Nephron progenitor cell (in vitro differentiated cells): ENCODE measurements at regions not wholly inside any gene's neighbourhood (a gene's known extent, or its start where the extent isn't known, plus 50 kb on each side); places are given as distances from the start of the nearest gene placed in this dataset.
"Not testable (repeated sequence)": the region's sequence is repeated elsewhere in the genome, so short reads cannot be mapped to it uniquely, and the experiment has no call there.

Source experiments
- DNase-seq: peaks from one replicate; pipeline ENCODE4 v3.0.0; 2021
- H3K27ac Mint-ChIP-seq: 2 replicates; pipeline ENCODE4 v1.8.0; 2021; ENCODE audit warnings: mild to moderate bottlenecking, moderate library complexity, mixed read lengths
- H3K27me3 Mint-ChIP-seq: 2 replicates; pipeline ENCODE4 v1.8.0; 2021; ENCODE audit warnings: mild to moderate bottlenecking, low read depth, mixed read lengths; ENCODE audit not compliant: poor library complexity
- H3K36me3 Mint-ChIP-seq: 2 replicates; pipeline ENCODE4 v1.8.0; 2021; ENCODE audit warnings: low read depth, mixed read lengths
- H3K4me1 Mint-ChIP-seq: 2 replicates; pipeline ENCODE4 v1.8.0; 2021; ENCODE audit warnings: mixed read lengths
- H3K4me3 Mint-ChIP-seq: 2 replicates; pipeline ENCODE4 v1.8.0; 2021; ENCODE audit warnings: mild to moderate bottlenecking, moderate library complexity, mixed read lengths
- H3K9me3 Mint-ChIP-seq: 2 replicates; pipeline ENCODE4 v1.8.0; 2021; ENCODE audit warnings: mild to moderate bottlenecking, moderate library complexity, mixed read lengths
- TF ChIP-seq, protein P1 (sequence below): fragments of 200-600 bp; sonication (generic); IDR thresholded peaks from 2 replicates; pipeline ENCODE4 v1.5.0; 2021; ENCODE audit warnings: antibody characterized with exemption

GRCh38 chr16:55991843-55992242 lies 116.7 kb upstream of the CES5A start:
- no peaks in the 10 kb centered on the region for H3K36me3 Mint-ChIP-seq
- DNase-seq = no peak
- peaks cover 4% of the 10 kb centered on the region for H3K27me3 Mint-ChIP-seq
- H3K4me3 Mint-ChIP-seq = no peak overlapping the region
- H3K9me3 Mint-ChIP-seq = peaks cover 20% of the 10 kb centered on the region
- H3K4me1 Mint-ChIP-seq = no peaks in the 10 kb centered on the region
- TF ChIP-seq, protein P1, sequence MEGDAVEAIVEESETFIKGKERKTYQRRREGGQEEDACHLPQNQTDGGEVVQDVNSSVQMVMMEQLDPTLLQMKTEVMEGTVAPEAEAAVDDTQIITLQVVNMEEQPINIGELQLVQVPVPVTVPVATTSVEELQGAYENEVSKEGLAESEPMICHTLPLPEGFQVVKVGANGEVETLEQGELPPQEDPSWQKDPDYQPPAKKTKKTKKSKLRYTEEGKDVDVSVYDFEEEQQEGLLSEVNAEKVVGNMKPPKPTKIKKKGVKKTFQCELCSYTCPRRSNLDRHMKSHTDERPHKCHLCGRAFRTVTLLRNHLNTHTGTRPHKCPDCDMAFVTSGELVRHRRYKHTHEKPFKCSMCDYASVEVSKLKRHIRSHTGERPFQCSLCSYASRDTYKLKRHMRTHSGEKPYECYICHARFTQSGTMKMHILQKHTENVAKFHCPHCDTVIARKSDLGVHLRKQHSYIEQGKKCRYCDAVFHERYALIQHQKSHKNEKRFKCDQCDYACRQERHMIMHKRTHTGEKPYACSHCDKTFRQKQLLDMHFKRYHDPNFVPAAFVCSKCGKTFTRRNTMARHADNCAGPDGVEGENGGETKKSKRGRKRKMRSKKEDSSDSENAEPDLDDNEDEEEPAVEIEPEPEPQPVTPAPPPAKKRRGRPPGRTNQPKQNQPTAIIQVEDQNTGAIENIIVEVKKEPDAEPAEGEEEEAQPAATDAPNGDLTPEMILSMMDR = no peak
- no peak overlapping the region for H3K27ac Mint-ChIP-seq

GRCh38 chr16:55989569-55989907 lies 114.4 kb upstream of the CES5A start:
- Mint-ChIP-seq H3K27me3 (peaks cover 7% of the 10 kb centered on the region), H3K4me3 (no peak overlapping the region), H3K27ac (no peak overlapping the region), H3K36me3 (no peaks in the 10 kb centered on the region), H3K9me3 (peaks cover 20% of the 10 kb centered on the region), H3K4me1 (no peaks in the 10 kb centered on the region)
- TF ChIP-seq, protein P1 = no peak
- DNase-seq = no peak

GRCh38 chr16:55988850-55989568 lies 113.8 kb upstream of the CES5A start:
- H3K27me3 Mint-ChIP-seq, H3K36me3 Mint-ChIP-seq, H3K4me3 Mint-ChIP-seq: not testable (repeated sequence)

DNA sequence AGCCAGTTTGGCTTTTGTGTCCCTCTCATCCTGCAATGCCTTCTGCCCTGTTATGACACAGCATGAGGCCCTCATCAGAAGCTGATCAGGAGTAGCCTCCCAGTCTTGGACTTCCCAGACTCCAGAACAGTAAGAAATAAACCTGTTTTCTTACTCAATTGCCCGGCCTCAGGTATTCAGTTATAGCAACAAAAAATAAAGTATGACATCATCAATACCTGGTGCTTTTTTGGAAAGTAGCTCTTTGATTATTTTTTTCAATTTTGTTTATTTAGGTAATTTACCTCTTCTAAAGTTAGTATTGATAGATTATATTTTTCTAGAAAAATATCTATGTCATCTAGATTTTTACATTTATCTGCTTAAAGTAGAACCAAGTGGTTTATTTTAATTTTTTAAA lies 112.8 kb upstream of the CES5A start:
- H3K27ac Mint-ChIP-seq = no peak overlapping the region
- H3K4me3 Mint-ChIP-seq = no peak overlapping the region
- H3K4me1 Mint-ChIP-seq = no peaks in the 10 kb centered on the region
- peaks cover 4% of the 10 kb centered on the region for H3K27me3 Mint-ChIP-seq
- H3K36me3 Mint-ChIP-seq = no peaks in the 10 kb centered on the region
- peaks cover 20% of the 10 kb centered on the region for H3K9me3 Mint-ChIP-seq
- no peak for DNase-seq
- TF ChIP-seq, protein P1 = no peak

More at GRCh38 chr16:55988850-55989568, 113.8 kb upstream of the CES5A start:
- not testable (repeated sequence) for DNase-seq, H3K4me1 Mint-ChIP-seq, H3K27ac Mint-ChIP-seq
- H3K9me3 Mint-ChIP-seq = peaks cover 20% of the 10 kb centered on the region

- DNase-seq = no peak
- TF ChIP-seq, protein P1 = no peak
- Mint-ChIP-seq H3K9me3 (peaks cover 3% of the 10 kb centered on the region), H3K4me3 (no peak overlapping the region), H3K27me3 (peaks cover 4% of the 10 kb centered on the region), H3K36me3 (no peaks in the 10 kb centered on the region), H3K27ac (no peak overlapping the region), H3K4me1 (no peaks in the 10 kb centered on the region)
Observed at GRCh38 chr16:55982597-55982996, 107.4 kb upstream of the CES5A start.

GRCh38 chr16:55981557-55981956 lies 106.4 kb upstream of the CES5A start:
- H3K27me3 Mint-ChIP-seq = peaks cover 4% of the 10 kb centered on the region
- DNase-seq = no peak
- no peaks in the 10 kb centered on the region for H3K36me3 Mint-ChIP-seq
- no peaks in the 10 kb centered on the region for H3K9me3 Mint-ChIP-seq
- no peak overlapping the region for H3K27ac Mint-ChIP-seq
- TF ChIP-seq, protein P1 = no peak
- H3K4me1 Mint-ChIP-seq = no peaks in the 10 kb centered on the region
- no peak overlapping the region for H3K4me3 Mint-ChIP-seq
